ENCODE measurements at regions not wholly inside any gene's neighbourhood (a gene's known extent, or its start where the extent isn't known, plus 50 kb on each side); places are given as distances from the start of the nearest gene placed in this dataset.

DNA sequence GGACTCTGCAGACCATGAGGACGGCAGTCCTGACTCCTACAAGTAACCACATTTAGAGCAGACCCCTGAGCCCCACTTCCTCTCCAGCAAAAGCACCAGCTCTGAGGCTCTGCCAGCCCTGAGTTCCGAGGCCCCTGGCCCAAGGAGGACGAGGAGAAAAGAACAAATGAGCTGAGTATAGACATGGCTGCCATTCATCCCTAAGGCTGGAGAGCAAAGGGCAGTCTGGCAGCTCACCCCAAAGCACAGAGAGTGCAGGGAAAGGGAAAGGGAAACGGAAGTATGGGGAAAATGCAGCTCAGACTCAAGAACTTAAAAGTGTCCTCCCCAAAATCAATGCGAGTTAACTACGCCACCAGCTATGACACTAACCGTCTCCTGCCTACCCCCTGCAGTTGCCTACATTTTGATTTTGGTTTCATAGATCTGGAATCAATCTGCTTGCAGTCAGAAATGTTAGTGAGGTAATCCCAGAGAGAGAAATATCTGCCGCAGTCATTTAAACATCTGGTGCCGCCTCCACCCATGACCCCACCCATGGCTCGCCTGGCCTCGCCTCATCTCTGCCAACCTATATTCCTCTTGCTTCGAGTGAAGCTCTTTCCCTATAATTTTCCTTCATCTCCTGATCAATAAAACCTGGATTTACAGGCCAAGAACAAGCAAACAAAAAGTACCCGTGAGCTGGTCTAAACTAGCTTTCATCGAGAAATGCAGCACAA lies 49.6 kb upstream of the AFDN start:
- no peak for DNase-seq (ENCODE audit: low read depth)

Data from stromal cell of bone marrow (primary cell).